ENCODE measurements at regions not wholly inside any gene's neighbourhood (a gene's known extent, or its start where the extent isn't known, plus 50 kb on each side); places are given as distances from the start of the nearest gene placed in this dataset.

- H3K36me3 ChIP-seq (ENCODE audit: insufficient read depth, low read length), result no peaks in the 10 kb centered on the region
- H3K4me1 ChIP-seq (ENCODE audit: control insufficient read depth, insufficient read depth, low read length), result peaks cover 16% of the 10 kb centered on the region
- H3K27me3 ChIP-seq (ENCODE audit: control insufficient read depth, insufficient read depth, low read length), result no peaks in the 10 kb centered on the region
- no peak overlapping the region for H3K4me2 ChIP-seq (ENCODE audit: low read length)
- H3K4me3 ChIP-seq (ENCODE audit: low read length), result no peak overlapping the region
- no peak overlapping the region for H3K9ac ChIP-seq (ENCODE audit: low read depth, low read length)
- H3K9me3 ChIP-seq (replicated peaks; ENCODE audit: low read length), result no peaks in the 10 kb centered on the region
Measured at GRCh38 chr10:43968961-43969360, 320.3 kb upstream of the ZNF32 start.

DNA sequence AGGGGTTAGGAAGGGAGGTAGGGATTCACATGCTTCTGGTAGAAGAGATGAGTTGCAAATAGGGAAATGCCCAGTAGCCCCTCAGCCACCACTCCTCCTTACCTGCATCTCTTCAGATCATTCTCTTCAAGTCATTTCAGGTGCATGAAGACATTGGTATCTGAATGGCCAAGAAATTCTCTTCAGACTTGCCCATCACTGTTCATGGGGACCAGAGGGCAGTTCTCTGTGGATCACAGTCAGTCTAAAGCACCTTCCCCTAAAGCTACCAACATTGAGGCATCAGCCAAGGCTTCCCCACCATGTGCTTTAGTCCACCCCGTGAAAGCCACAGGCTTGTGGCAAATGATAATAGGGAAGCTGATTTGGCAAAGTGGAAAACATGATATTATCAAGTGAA is 319.4 kb upstream of the ZNF32 start:
- no peak overlapping the region for H3K4me3 ChIP-seq (ENCODE audit: low read length)
- no peaks in the 10 kb centered on the region for H3K9me3 ChIP-seq (replicated peaks; ENCODE audit: low read length)
- no peak overlapping the region for H3K9ac ChIP-seq (ENCODE audit: low read depth, low read length)
- H3K4me2 ChIP-seq (ENCODE audit: low read length), result no peak overlapping the region
- H3K36me3 ChIP-seq (ENCODE audit: insufficient read depth, low read length), result no peaks in the 10 kb centered on the region
- H3K4me1 ChIP-seq (ENCODE audit: control insufficient read depth, insufficient read depth, low read length), result peaks cover 16% of the 10 kb centered on the region
- H3K27me3 ChIP-seq (ENCODE audit: control insufficient read depth, insufficient read depth, low read length), result no peaks in the 10 kb centered on the region

DNA sequence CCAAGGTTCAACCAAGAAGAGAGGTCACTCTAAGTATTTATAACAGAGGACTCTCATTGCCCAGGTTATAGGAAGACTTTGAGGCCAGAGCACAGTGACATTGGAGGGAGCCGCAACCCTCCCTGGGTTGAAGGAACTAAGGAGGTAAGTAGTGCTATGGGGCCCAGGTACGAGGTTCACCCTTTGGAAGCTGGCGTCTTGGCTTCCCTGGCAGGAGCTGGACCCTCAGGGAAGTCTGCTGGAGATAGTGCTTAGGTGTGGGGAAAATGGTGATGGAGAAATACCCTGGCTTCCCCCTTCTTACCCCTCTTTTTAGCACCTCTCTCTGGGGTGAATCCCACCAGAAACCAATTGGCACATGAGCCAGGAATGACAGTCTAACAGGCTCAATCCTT is 317.9 kb upstream of the ZNF32 start:
- Histone ChIP-seq H3K4me3 (ENCODE audit: low read length) (no peak overlapping the region), H3K9ac (ENCODE audit: low read depth, low read length) (no peak overlapping the region), H3K36me3 (ENCODE audit: insufficient read depth, low read length) (no peaks in the 10 kb centered on the region)

GRCh38 chr10:43965918-43966570 is 317.4 kb upstream of the ZNF32 start:
- Histone ChIP-seq H3K4me2 (ENCODE audit: low read length) (no peak overlapping the region), H3K9me3 (replicated peaks; ENCODE audit: low read length) (no peaks in the 10 kb centered on the region), H3K36me3 (ENCODE audit: insufficient read depth, low read length) (no peaks in the 10 kb centered on the region), H3K27me3 (ENCODE audit: control insufficient read depth, insufficient read depth, low read length) (no peaks in the 10 kb centered on the region), H3K4me3 (ENCODE audit: low read length) (no peak overlapping the region), H3K9ac (ENCODE audit: low read depth, low read length) (no peak overlapping the region), H3K4me1 (ENCODE audit: control insufficient read depth, insufficient read depth, low read length) (peaks cover 23% of the 10 kb centered on the region)

More for the DNA sequence above, 317.9 kb upstream of the ZNF32 start:
- H3K4me1 ChIP-seq (ENCODE audit: control insufficient read depth, insufficient read depth, low read length), result peaks cover 18% of the 10 kb centered on the region
- H3K27me3 ChIP-seq (ENCODE audit: control insufficient read depth, insufficient read depth, low read length), result no peaks in the 10 kb centered on the region
- no peaks in the 10 kb centered on the region for H3K9me3 ChIP-seq (replicated peaks; ENCODE audit: low read length)
- H3K4me2 ChIP-seq (ENCODE audit: low read length), result no peak overlapping the region

GRCh38 chr10:43965033-43965917 is 316.6 kb upstream of the ZNF32 start:
- no peak overlapping the region for H3K9ac ChIP-seq (ENCODE audit: low read depth, low read length)

GRCh38 chr10:43964486-43964885 is 315.8 kb upstream of the ZNF32 start:
- H3K4me1 ChIP-seq (ENCODE audit: control insufficient read depth, insufficient read depth, low read length), result peaks cover 24% of the 10 kb centered on the region
- no peaks in the 10 kb centered on the region for H3K27me3 ChIP-seq (ENCODE audit: control insufficient read depth, insufficient read depth, low read length)
- H3K36me3 ChIP-seq (ENCODE audit: insufficient read depth, low read length), result no peaks in the 10 kb centered on the region
- H3K9me3 ChIP-seq (replicated peaks; ENCODE audit: low read length), result no peaks in the 10 kb centered on the region
- H3K4me3 ChIP-seq (ENCODE audit: low read length), result no peak overlapping the region
- H3K9ac ChIP-seq (ENCODE audit: low read depth, low read length), result no peak overlapping the region
- H3K4me2 ChIP-seq (ENCODE audit: low read length), result no peak overlapping the region

More at GRCh38 chr10:43965033-43965917, 316.6 kb upstream of the ZNF32 start:
- no peak overlapping the region for H3K4me3 ChIP-seq (ENCODE audit: low read length)
- no peaks in the 10 kb centered on the region for H3K9me3 ChIP-seq (replicated peaks; ENCODE audit: low read length)
- no peaks in the 10 kb centered on the region for H3K36me3 ChIP-seq (ENCODE audit: insufficient read depth, low read length)
- H3K4me1 ChIP-seq (ENCODE audit: control insufficient read depth, insufficient read depth, low read length), result peaks cover 24% of the 10 kb centered on the region
- H3K27me3 ChIP-seq (ENCODE audit: control insufficient read depth, insufficient read depth, low read length), result no peaks in the 10 kb centered on the region
- H3K4me2 ChIP-seq (ENCODE audit: low read length), result no peak overlapping the region

GRCh38 chr10:43963793-43964425 is 315.2 kb upstream of the ZNF32 start:
- Histone ChIP-seq H3K4me3 (ENCODE audit: low read length) (no peak overlapping the region), H3K9me3 (replicated peaks; ENCODE audit: low read length) (no peaks in the 10 kb centered on the region), H3K4me2 (ENCODE audit: low read length) (no peak overlapping the region), H3K4me1 (ENCODE audit: control insufficient read depth, insufficient read depth, low read length) (peaks cover 24% of the 10 kb centered on the region), H3K27me3 (ENCODE audit: control insufficient read depth, insufficient read depth, low read length) (no peaks in the 10 kb centered on the region), H3K36me3 (ENCODE audit: insufficient read depth, low read length) (no peaks in the 10 kb centered on the region), H3K9ac (ENCODE audit: low read depth, low read length) (no peak overlapping the region)

DNA sequence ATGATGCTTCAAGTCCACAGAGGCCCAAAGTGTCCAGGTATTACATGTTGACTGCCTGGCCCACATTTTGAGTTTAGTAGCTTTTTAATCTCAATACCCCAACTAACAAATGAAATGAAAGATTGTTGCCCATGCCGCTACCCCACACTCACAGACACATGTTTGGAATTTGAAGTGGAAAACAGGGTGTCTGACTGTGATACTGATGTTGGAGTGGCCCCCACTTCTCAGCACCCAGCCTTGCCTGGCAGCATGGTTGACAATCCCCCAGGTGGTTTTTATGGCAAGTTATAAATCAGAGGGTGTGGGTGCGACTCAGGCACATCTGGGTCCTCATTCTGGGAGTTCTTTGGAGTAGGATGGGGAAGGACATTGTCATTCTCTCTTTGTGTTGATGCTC is 314.7 kb upstream of the ZNF32 start:
- no peak overlapping the region for H3K4me3 ChIP-seq (ENCODE audit: low read length)
- no peak overlapping the region for H3K9ac ChIP-seq (ENCODE audit: low read depth, low read length)
- H3K36me3 ChIP-seq (ENCODE audit: insufficient read depth, low read length), result no peaks in the 10 kb centered on the region
- H3K4me1 ChIP-seq (ENCODE audit: control insufficient read depth, insufficient read depth, low read length), result peaks cover 24% of the 10 kb centered on the region
- H3K4me2 ChIP-seq (ENCODE audit: low read length), result no peak overlapping the region
- H3K9me3 ChIP-seq (replicated peaks; ENCODE audit: low read length), result no peaks in the 10 kb centered on the region
- no peaks in the 10 kb centered on the region for H3K27me3 ChIP-seq (ENCODE audit: control insufficient read depth, insufficient read depth, low read length)

- H3K4me2 ChIP-seq (ENCODE audit: low read length), result no peak overlapping the region
- no peak overlapping the region for H3K9ac ChIP-seq (ENCODE audit: low read depth, low read length)
- no peaks in the 10 kb centered on the region for H3K27me3 ChIP-seq (ENCODE audit: control insufficient read depth, insufficient read depth, low read length)
- H3K4me3 ChIP-seq (ENCODE audit: low read length), result no peak overlapping the region
- H3K4me1 ChIP-seq (ENCODE audit: control insufficient read depth, insufficient read depth, low read length), result peaks cover 24% of the 10 kb centered on the region
- no peaks in the 10 kb centered on the region for H3K9me3 ChIP-seq (replicated peaks; ENCODE audit: low read length)
- H3K36me3 ChIP-seq (ENCODE audit: insufficient read depth, low read length), result no peaks in the 10 kb centered on the region
Measured at GRCh38 chr10:43962346-43963191, 313.9 kb upstream of the ZNF32 start.

DNA sequence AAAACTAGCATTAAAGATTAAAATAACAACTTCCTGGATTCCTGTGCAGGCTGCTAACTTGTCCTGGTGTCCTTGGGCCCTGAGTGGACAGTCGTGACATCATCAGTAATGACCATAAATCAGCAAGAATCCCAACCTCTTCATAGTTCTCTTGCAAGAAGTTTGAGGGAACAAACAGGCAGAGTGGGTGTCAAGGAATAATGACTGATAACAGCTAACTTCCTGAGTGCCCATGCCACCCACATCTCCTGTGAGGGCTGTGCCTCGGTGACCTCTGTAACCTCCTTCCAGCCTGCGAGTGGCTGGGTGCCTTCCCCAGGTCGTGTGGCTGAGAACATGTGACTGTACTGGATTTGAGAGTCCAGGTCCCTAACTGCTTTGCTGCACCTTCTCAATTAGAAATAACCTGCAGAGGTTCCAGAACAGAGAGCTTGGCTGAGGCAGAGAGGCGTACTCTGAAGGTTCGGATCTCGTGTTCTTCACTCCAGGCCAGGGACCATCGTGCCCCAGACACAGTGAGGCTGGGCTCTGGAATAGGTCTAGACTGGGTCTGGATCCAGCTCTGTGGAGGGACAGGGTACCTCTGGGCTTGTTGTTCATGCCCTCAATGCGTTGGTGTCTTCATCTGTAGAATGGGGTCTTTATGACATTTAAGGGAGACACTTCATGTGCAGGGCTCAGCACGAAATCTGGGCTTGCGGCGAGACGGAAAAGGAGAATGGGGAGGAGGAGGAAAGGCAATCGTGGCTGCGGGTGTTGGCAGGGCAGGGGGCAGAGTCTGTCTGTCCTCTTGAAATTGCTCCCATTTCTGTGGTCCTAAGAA is 313.1 kb upstream of the ZNF32 start:
- Histone ChIP-seq H3K36me3 (ENCODE audit: insufficient read depth, low read length) (no peaks in the 10 kb centered on the region), H3K27me3 (ENCODE audit: control insufficient read depth, insufficient read depth, low read length) (no peaks in the 10 kb centered on the region), H3K9me3 (replicated peaks; ENCODE audit: low read length) (no peaks in the 10 kb centered on the region), H3K4me1 (ENCODE audit: control insufficient read depth, insufficient read depth, low read length) (peaks cover 24% of the 10 kb centered on the region), H3K4me3 (ENCODE audit: low read length) (no peak overlapping the region), H3K9ac (ENCODE audit: low read depth, low read length) (no peak overlapping the region), H3K4me2 (ENCODE audit: low read length) (no peak overlapping the region)

Measured in skeletal muscle satellite cell (primary cell).